ENCODE measurements at regions not wholly inside any gene's neighbourhood (a gene's known extent, or its start where the extent isn't known, plus 50 kb on each side); places are given as distances from the start of the nearest gene placed in this dataset.
A peak's percentile ranks its signal among the peaks of the same experiment; 100 is the strongest.

DNA sequence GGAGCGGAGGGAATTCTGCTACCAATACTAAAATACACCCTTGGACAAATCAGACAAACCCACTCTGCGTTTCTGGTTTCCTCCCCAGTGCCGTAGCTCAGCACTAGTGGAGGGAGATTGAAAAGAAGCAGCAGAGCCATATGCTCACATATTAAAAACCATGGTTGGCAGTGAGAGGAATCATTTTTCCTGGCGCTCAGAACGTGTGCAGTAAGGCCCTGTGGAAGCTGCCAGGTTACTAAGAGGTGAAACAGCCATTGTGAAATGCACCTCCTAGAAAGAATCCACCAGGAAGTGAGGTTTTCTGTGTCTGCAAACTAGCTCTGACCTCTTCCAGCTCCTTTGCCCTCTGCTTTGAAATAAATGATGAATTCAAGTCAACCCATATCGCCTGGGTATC, 177.2 kb downstream of the ERCC6L2 start:
- ATAC-seq (ENCODE audit: low FRiP score in 2 of 2) (no peak), DNase-seq (no peak)
- H3K27me3 ChIP-seq: no peaks in the 10 kb centered on the region
- H3K27ac ChIP-seq: no peak overlapping the region
- no peak overlapping the region for H3K4me3 ChIP-seq
- peaks cover 3 to 13% (median 7%) of the 10 kb centered on the region in 4 donors for H3K4me1 ChIP-seq
- TF ChIP-seq POLR2AphosphoS5 (IDR thresholded peaks at IDR 0.05) (no peak), POLR2A (IDR thresholded peaks at IDR 0.05) (no peak), EP300 (IDR thresholded peaks at IDR 0.05) (no peak)
- TF ChIP-seq, protein P1, sequence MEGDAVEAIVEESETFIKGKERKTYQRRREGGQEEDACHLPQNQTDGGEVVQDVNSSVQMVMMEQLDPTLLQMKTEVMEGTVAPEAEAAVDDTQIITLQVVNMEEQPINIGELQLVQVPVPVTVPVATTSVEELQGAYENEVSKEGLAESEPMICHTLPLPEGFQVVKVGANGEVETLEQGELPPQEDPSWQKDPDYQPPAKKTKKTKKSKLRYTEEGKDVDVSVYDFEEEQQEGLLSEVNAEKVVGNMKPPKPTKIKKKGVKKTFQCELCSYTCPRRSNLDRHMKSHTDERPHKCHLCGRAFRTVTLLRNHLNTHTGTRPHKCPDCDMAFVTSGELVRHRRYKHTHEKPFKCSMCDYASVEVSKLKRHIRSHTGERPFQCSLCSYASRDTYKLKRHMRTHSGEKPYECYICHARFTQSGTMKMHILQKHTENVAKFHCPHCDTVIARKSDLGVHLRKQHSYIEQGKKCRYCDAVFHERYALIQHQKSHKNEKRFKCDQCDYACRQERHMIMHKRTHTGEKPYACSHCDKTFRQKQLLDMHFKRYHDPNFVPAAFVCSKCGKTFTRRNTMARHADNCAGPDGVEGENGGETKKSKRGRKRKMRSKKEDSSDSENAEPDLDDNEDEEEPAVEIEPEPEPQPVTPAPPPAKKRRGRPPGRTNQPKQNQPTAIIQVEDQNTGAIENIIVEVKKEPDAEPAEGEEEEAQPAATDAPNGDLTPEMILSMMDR (IDR thresholded peaks at IDR 0.05): no peak
- H3K9me3 ChIP-seq: no peaks in the 10 kb centered on the region
- 55 to 65% methylated on average over 6 of the region's 6 CpGs for WGBS, 2 donors
- no peaks in the 10 kb centered on the region for H3K36me3 ChIP-seq

DNA sequence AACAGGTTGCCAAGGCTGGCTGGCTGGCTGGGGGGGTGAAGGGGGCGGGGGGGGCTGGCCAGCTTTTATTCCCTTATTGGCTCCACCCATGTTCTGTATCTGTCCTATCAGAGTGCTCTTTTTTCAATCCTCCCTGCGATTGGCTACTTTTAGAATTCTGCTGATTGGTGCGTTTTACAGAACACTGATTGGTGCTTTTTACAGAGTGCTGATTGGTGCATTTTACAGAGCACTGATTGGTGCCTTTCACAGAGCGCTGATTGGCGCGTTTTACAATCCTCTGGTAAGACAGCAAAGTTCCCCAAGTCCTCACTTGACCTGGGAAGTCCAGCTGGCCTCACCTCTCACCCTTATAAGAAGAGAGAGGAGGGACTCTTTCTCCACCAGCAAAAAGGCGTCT, 175.9 kb downstream of the ERCC6L2 start:
- ATAC-seq (ENCODE audit: low FRiP score in 2 of 2) (no peak), DNase-seq (no peak)
- TF ChIP-seq POLR2A (IDR thresholded peaks at IDR 0.05) (no peak), EP300 (IDR thresholded peaks at IDR 0.05) (no peak), POLR2AphosphoS5 (IDR thresholded peaks at IDR 0.05) (no peak)
- TF ChIP-seq, protein P1 (IDR thresholded peaks at IDR 0.05): no peak
- H3K4me1 ChIP-seq: peaks cover 3 to 13% (median 4%) of the 10 kb centered on the region in 4 donors
- no peaks in the 10 kb centered on the region for H3K27me3 ChIP-seq
- H3K27ac ChIP-seq: no peak overlapping the region
- H3K36me3 ChIP-seq: no peaks in the 10 kb centered on the region
- H3K4me3 ChIP-seq: no peak overlapping the region
- H3K9me3 ChIP-seq: no peaks in the 10 kb centered on the region
- 82% methylated on average over 7 of the region's 7 CpGs for WGBS, 2 donors

DNA sequence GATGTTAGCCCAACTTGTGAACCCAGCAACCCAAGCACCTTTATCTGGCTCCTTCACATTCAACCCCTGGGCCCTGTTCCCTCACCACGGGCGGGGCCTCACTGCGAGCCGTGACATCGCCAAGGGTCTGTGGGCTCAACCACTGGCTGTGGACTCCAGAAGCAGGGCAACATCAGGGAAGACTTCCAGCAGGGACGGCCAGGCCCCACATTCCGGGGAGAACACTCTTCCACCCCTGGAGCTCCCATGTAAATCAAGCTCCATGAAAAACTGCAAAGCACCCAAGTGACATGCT, 175.3 kb downstream of the ERCC6L2 start:
- Histone ChIP-seq H3K27ac (no peak overlapping the region), H3K4me3 (no peak overlapping the region), H3K9me3 (no peaks in the 10 kb centered on the region), H3K27me3 (no peaks in the 10 kb centered on the region), H3K36me3 (no peaks in the 10 kb centered on the region), H3K4me1 (peaks cover 3 to 13% (median 4%) of the 10 kb centered on the region in 4 donors)
- ATAC-seq (ENCODE audit: low FRiP score in 2 of 2) (no peak), DNase-seq (peak in 1 of 2 donors; percentile 57)
- 80 to 97% methylated on average over 1 to 7 of the region's 7 CpGs for WGBS, 2 donors
- TF ChIP-seq, protein P1 (IDR thresholded peaks at IDR 0.05): no peak
- no peak for TF ChIP-seq EP300 (IDR thresholded peaks at IDR 0.05)
- no peak for TF ChIP-seq POLR2A (IDR thresholded peaks at IDR 0.05)
- no peak for TF ChIP-seq POLR2AphosphoS5 (IDR thresholded peaks at IDR 0.05)

DNA sequence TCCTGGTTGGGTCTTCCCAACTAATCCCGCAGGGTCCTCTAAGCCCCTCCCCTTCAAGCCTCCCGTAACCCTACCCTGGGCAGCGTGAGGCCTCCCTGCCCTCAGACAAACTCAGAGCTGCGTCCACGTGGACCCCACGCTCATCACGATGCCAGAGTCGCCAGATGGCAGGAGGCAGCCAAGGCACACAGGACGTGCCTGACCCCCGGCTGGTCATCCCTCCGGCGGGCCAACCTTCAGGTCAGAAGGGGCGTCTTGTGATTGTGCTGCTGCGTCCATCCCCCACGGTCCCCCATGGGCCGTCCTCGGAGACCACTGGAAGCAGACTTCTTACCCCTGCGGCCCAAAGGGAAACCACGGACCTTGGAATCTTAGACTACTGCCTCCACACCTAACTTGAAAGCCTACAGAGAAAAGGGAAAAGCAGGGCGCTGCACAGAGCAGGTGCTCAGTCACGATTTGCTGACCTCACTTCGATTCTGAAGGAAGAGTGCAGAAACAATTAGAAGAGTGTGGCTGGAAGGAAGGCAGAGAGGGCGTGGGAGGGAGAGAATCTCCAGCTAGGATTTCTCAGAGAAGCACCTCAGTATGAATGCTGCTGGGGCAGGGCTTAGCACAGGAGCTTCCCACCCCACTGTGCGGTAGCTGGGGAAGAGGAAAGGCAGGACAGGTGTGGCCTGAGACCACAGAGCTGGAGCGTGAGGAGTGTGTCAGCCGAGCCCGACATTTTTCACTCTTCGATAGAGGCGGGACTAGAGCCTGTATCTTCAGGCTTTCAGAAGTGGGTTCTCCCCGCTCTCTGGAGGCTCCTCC, 174.8 kb downstream of the ERCC6L2 start:
- Histone ChIP-seq H3K9me3 (no peaks in the 10 kb centered on the region), H3K4me1 (peaks cover 3 to 13% (median 4%) of the 10 kb centered on the region in 4 donors), H3K27me3 (no peaks in the 10 kb centered on the region), H3K4me3 (no peak overlapping the region), H3K36me3 (no peaks in the 10 kb centered on the region), H3K27ac (no peak overlapping the region)
- no peak for TF ChIP-seq POLR2AphosphoS5 (IDR thresholded peaks at IDR 0.05)
- TF ChIP-seq, protein P1 (IDR thresholded peaks at IDR 0.05): no peak
- no peak for TF ChIP-seq EP300 (IDR thresholded peaks at IDR 0.05)
- TF ChIP-seq POLR2A (IDR thresholded peaks at IDR 0.05): no peak
- WGBS, 2 donors: 91 to 94% methylated on average over 30 of the region's 30 CpGs
- ATAC-seq (ENCODE audit: low FRiP score in 2 of 2) (no peak), DNase-seq (peak in 1 of 2 donors; percentile 64)
